Lower leg skin (tissue), 3 donors: ENCODE measurements at regions not wholly inside any gene's neighbourhood (a gene's known extent, or its start where the extent isn't known, plus 50 kb on each side); places are given as distances from the start of the nearest gene placed in this dataset.

Experiments used
- POLR2A ChIP-seq, 2 donors: fragments of 450-650 bp; IDR thresholded peaks; one replicate each; pipeline ENCODE4 v1.6.1; 2016 to 2017; ENCODE audit warnings: antibody characterized with exemption in 2 of 2, mild to moderate bottlenecking in 1 of 2, moderate library complexity in 1 of 2
- TF ChIP-seq, protein P1 (sequence below), 3 donors: fragments of 450-650 bp; IDR thresholded peaks; one replicate each; pipeline ENCODE4 v1.5.1; 2016; ENCODE audit warnings: antibody characterized with exemption in 3 of 3, mild to moderate bottlenecking in 3 of 3, moderate library complexity in 2 of 3

DNA sequence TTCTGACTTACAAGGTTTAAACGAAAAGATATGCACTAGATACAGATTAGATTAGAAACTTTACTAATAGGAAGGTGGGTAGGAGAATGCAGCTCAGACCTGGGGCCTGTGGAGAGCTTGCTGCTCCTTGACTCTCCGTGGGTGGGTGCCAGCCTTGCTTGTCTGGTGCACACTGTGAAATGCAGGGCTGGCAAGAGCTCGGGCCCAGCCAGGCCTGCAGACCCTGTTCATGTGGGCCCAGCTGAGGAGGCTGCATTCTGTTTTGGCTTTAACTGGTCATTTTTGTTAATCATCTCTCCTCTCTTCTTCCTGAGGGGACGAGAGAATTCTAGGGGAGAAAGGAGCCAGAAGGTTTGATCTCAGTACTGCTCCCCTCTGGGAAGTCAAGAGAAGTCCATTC is 325.4 kb downstream of the QKI start:
- TF ChIP-seq, protein P1, sequence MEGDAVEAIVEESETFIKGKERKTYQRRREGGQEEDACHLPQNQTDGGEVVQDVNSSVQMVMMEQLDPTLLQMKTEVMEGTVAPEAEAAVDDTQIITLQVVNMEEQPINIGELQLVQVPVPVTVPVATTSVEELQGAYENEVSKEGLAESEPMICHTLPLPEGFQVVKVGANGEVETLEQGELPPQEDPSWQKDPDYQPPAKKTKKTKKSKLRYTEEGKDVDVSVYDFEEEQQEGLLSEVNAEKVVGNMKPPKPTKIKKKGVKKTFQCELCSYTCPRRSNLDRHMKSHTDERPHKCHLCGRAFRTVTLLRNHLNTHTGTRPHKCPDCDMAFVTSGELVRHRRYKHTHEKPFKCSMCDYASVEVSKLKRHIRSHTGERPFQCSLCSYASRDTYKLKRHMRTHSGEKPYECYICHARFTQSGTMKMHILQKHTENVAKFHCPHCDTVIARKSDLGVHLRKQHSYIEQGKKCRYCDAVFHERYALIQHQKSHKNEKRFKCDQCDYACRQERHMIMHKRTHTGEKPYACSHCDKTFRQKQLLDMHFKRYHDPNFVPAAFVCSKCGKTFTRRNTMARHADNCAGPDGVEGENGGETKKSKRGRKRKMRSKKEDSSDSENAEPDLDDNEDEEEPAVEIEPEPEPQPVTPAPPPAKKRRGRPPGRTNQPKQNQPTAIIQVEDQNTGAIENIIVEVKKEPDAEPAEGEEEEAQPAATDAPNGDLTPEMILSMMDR (IDR thresholded peaks at IDR 0.05), result no peak
- no peak for TF ChIP-seq POLR2A (IDR thresholded peaks at IDR 0.05)
